H1 (cell line): ENCODE measurements at regions not wholly inside any gene's neighbourhood (a gene's known extent, or its start where the extent isn't known, plus 50 kb on each side); places are given as distances from the start of the nearest gene placed in this dataset.

Experiments used
- ATF2 ChIP-seq: IDR thresholded peaks from 2 replicates; pipeline ENCODE4 v1.6.1; 2012; ENCODE audit warnings: low read length, inconsistent platforms
- KDM1A ChIP-seq: fragments of 200-600, 300-600 bp; sonication (generic); IDR thresholded peaks from 2 replicates; pipeline ENCODE4 v1.7.1; 2016; ENCODE audit warnings: mild to moderate bottlenecking, low read length, borderline replicate concordance
- MAFK ChIP-seq: IDR thresholded peaks from 2 replicates; pipeline ENCODE4 v1.6.1; 2012; ENCODE audit warnings: low read depth, mild to moderate bottlenecking, improper control_type of control experiment, low read length
- PHF8 ChIP-seq: fragments of 200-600 bp; sonication (generic); conservative IDR thresholded peaks from 2 replicates; pipeline ENCODE4 v1.7.1; 2012; ENCODE audit warnings: low read depth, mild to moderate bottlenecking, inconsistent platforms, low read length, moderate library complexity
- SP2 ChIP-seq: IDR thresholded peaks from 2 replicates; pipeline ENCODE4 v1.6.1; 2012; ENCODE audit warnings: mild to moderate bottlenecking, low read length, inconsistent platforms
- YY1 ChIP-seq: IDR thresholded peaks from 2 replicates; pipeline ENCODE4 v1.6.1; 2011; ENCODE audit warnings: low read depth, mild to moderate bottlenecking, low read length
- ZNF274 ChIP-seq: IDR thresholded peaks from 2 replicates; pipeline ENCODE4 v1.7.0; 2012; ENCODE audit warnings: low read length, borderline replicate concordance; ENCODE audit errors: extremely low read depth

DNA sequence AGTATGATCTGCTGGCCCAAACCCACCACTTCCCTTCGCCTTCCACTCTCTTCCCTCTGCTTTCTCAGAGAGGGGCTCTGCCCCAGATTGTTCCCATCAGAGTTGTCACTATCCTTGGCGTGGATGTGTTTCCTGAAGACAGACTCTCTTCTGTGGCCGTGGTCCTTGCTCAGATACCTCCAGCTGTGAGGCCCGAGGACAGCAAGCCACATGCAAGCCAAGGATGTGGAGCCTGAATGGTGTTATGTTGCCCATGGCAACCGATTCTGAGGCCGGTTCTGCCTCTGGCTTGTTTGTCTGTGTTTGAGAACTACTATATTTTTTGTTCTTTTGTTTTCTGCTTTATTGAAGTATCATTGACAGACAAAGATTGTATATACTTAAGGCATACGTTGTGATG, 247.4 kb upstream of the PODXL start (continued):
- TF ChIP-seq ATF2 (no peak), KDM1A (no peak), YY1 (no peak), ZNF274 (no peak), PHF8 (no peak), MAFK (no peak), SP2 (no peak)
